ENCODE measurements at regions not wholly inside any gene's neighbourhood (a gene's known extent, or its start where the extent isn't known, plus 50 kb on each side); places are given as distances from the start of the nearest gene placed in this dataset.

DNA sequence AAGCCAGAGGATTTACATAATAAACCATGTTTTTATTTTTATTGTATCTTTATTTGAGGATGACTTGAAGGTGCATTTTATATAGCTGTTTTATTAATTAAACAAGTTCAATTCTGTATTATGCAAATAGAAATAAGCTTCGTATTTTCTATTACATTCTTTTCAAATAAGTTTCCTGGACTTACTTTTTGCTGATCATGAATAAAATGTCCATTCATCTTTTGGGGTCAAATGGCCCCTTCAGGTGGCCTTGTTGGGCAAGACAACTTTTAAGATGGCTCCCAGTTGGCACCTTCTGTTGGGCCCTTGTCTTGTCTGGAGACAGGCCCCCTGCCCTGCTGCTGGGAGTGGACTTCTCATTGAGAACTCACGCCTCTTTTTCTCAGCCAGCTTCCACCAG, 654.6 kb upstream of the NOX3 start:
- no peak for ATAC-seq
- intact Hi-C loops (cut with DNase I): no loop called here
- DNase-seq (ENCODE audit: missing footprints): no peak

DNA sequence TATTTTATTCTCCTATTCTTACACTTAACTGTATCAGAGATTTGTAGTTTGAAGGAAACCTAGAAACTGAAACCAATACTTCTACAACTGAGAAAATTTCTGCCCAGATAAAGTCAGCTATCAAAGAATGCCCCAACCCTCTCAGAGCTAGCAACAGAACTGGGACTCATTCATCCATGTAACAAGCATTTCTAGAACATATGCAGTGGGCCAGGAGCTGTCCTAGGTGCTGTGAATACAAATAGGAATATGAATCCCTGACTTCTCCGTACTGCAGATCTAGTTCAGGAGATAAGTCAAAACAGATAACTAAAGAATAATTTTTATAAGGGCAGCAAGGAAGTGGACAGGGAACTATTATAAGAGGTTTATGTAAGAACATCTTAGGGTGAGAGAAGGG, 654.1 kb upstream of the NOX3 start:
- no peak for ATAC-seq
- no peak for DNase-seq (ENCODE audit: missing footprints)
- intact Hi-C loops (cut with DNase I): no loop called here

DNA sequence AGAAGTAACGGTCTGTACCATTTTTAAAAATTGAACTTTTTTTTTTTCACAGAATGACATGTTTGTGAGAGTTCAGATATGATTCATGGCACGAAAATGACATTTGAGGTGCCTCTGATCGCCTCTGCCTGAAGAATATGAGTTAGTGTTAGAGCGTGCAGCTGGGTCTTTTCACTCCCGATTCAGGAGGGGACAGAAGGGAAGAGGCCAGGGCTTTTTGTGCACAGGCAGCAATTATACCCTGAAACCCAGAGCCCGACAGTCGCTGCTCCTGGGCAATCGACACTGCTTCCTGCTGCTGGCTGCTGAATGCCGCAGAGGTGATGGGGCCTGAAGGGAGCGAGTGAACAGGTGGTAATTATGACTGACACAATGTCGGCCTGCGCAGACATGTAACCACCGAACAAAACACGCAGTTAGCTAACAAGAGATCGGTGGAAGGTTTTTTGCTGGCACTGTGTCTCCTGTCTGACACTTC, 652.0 kb upstream of the NOX3 start:
- no peak for ATAC-seq
- intact Hi-C loops (cut with DNase I): no loop called here

DNA sequence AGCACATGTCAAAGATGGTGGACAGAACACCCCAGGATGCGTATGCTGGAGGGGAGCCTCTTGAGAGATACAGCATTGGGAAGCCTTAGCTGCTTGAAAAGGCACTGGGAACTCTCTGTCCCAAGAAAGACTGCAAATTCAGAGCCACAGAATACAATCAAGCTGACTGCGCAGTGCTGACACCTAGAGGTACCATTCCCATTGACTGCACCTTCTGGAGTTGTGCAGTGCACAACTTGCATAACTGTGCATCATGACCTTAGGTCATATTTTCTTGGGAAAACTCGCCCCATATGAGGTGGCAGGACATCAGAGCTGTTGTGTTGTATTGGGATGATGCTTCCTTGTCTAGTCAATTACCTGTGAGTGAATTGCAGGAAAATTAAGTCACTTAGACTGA, 646.5 kb upstream of the NOX3 start:
- DNase-seq (ENCODE audit: missing footprints) (no peak), ATAC-seq (no peak)
- intact Hi-C loops (cut with DNase I): no loop called here

More for the DNA sequence above, 652.0 kb upstream of the NOX3 start:
- DNase-seq (ENCODE audit: missing footprints): no peak

DNA sequence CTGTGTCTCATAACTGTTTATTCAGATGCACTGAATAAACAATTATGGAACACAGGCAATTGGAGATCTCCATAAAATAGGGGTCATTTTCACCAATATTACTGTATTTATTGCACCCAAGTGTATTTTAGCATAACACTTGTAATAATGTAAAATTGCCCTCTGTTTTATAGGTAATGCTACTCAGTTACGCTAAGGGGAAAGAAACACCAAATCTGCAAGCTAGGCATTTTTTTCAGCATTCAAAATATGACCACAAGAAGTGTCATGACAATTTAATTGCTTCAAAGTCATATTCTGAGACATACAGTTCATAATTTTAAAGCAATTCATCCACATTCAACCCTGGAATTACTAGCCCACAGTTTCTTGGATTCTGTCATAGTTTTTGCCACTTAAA, 643.2 kb upstream of the NOX3 start:
- ATAC-seq (no peak), DNase-seq (ENCODE audit: missing footprints) (no peak)
- intact Hi-C loops (cut with DNase I): no loop called here

DNA sequence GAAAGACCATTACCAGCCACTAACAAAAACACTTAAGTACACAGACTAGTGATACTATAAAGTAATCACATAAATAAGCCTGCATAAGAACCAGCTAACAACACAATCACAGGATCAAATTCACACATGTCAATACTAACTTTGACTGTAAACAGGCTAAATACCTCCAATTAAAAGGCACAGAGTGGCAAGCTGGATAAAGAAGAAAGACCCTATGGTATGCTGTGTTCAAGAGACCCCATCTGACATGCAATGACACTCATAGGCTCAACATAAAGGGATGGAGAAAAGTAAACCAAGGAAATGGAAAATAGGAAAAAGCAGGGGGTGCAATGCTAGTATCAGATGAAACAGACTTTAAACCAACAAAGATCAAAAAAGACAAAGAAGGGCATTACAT, 631.8 kb upstream of the NOX3 start:
- intact Hi-C loops (cut with DNase I): no loop called here
- no peak for ATAC-seq
- no peak for DNase-seq (ENCODE audit: missing footprints)

DNA sequence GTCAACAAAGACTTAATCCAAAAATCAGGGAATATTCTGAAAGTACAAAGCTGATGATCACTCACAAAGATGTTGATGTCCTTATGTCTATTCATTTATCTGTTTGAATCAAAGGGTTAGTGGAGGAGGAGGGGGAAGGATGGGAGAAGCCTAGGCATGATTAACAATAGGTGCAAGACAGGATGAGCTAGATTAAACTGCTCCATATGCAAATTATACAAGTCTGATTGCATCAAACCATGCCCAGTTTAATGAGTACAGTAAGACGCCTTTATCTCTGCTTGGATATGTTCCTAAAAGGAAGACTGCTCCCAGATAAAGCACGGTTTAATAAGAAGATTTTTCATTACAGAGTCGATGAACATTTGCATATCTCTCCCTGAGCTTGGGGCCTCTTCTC, 626.4 kb upstream of the NOX3 start:
- ATAC-seq: no peak
- intact Hi-C loops (cut with DNase I): no loop called here
- no peak for DNase-seq (ENCODE audit: missing footprints)

DNA sequence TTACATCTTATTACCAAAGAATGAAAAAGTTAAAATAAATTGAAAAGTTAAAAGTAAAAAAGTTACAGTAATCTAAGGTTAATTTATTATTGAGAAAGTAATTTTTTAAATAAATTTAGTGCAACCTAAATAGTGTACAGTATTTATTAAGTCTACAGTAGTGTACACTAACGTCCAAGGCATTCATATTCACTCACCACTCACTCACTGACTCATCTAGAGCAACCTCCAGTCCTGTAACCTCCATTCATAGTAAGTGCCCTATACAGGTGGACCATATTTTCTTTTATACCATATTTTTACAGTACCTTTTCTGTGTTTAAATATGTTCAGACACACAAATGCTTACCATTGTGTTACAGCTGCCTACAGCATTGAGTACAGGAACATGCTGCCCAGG, 624.7 kb upstream of the NOX3 start:
- DNase-seq (ENCODE audit: missing footprints): no peak
- no peak for ATAC-seq
- intact Hi-C loops (cut with DNase I): no loop called here

DNA sequence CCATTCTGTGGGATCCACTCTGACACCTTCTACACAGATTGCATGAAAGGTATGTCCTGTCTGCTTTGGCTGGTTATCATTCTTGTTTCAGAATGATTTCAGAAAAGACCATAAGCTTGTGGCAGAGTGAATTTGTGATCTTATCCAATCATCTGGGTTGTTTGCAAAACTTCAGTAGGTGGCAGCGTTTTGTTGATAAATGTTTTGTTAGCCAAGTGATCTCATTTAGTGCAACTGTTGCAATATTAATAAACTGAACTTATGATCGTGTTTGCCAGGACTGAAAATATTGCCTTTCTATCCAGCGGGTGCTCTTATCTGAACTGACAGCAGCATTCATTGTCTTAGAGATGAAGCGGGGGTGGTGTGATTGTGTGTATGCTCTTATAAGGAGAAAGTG, 613.2 kb upstream of the NOX3 start:
- DNase-seq (ENCODE audit: missing footprints) (no peak), ATAC-seq (no peak)
- intact Hi-C loops (cut with DNase I): no loop called here

DNA sequence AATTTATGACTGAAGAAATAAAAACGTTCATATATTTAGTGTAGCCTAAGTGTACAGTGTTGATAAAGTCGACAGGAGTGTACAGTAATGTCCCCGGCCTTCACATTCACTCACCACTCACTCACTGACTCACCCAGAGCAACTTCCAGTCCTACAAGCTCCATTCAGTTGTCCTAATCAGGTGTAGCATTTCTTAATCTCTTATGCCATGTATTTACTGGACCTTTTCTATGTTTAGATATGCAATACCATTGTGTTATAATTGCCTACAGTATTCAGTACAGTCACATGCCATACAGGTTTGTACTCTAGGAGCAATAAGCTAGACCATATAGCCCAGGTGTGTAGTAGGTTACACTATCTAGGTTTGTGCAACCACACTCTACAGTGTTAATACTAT, 610.2 kb upstream of the NOX3 start:
- ATAC-seq (no peak), DNase-seq (ENCODE audit: missing footprints) (no peak)
- intact Hi-C loops (cut with DNase I): no loop called here

DNA sequence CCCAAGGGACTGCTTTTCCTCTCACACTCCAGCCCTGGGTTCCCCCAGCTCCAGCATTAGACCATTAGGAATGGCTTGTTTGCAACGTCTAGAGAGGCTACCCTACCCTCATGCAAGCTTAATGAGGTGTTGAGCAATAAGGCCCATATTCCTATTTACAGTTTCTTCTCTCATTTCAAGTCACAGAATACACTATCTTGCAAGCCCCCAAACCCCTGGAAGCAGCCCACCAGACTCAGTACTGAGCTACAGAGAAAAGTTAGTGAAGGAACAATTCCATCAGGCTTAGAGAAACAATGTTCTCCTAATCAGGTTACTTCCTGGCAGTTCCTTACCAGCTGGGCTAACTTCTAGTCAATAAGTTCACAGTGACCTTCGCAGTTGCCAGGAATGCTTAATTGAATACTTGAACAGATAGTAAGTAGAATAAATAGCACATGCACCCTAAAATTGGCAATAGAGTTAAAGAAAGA, 606.5 kb upstream of the NOX3 start:
- intact Hi-C loops (cut with DNase I): no loop called here
- ATAC-seq (peak; percentile 52), DNase-seq (ENCODE audit: missing footprints) (no peak)

DNA sequence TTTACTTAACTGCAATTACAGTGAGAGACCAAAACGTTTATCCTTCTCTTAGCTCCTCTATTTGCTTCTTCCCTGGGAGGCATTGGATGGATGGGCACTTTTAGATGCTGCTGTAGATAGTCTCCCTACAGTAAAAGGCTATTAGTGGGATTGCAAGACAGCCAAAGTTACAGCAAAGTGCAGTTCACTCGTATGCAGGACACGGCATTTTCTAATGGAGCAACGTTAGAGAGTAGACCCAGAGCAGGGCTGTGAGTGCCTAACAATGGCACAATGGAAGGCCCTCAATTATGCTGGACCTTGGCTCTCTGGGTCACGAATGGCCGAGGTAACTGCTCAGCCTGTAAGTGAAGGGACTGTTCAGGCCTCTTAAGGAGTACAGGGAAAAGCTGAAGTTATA, 605.8 kb upstream of the NOX3 start:
- ATAC-seq (no peak), DNase-seq (ENCODE audit: missing footprints) (no peak)
- intact Hi-C loops (cut with DNase I): no loop called here

DNA sequence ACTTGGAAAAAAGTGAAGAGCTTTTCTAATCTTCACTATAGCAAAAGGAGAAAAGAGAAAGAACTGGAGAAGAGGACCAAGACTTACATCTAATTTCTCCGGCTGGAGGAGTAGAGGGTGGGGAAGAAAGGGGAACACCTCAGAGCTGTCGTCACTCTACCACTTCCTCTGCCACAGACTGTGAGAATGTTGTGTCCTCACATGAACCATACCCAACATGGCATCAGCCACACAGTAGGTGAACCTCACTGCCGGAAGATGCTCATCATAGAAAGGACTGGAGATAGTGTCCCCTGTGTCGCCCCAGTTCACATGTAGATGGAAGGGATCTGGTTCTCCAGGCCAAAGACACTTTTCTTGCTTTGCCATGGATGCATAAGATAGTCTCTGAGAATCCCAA, 604.4 kb upstream of the NOX3 start:
- DNase-seq (ENCODE audit: missing footprints) (no peak), ATAC-seq (no peak)
- intact Hi-C loops (cut with DNase I): no loop called here

DNA sequence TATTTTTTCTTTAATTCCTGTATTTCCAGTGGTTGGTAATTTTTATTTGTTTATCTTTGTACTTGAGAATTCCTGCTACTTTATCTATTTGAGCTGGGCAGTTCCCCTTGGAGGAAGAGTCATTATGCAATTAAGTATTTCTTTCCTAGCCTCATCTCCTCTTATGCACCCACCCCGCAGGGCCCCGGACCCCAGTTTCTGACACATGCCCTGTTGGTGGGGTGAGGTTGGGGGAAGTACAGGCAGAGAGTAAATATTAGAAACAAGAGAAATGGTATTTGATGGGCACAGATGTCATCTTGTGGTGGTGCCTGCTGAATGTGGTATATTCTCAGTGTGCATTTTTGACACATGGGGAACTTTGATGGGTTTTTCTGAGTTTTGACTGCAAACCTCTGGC, 602.7 kb upstream of the NOX3 start:
- ATAC-seq (no peak), DNase-seq (ENCODE audit: missing footprints) (peak; percentile 62)
- intact Hi-C loops (cut with DNase I): no loop called here

DNA sequence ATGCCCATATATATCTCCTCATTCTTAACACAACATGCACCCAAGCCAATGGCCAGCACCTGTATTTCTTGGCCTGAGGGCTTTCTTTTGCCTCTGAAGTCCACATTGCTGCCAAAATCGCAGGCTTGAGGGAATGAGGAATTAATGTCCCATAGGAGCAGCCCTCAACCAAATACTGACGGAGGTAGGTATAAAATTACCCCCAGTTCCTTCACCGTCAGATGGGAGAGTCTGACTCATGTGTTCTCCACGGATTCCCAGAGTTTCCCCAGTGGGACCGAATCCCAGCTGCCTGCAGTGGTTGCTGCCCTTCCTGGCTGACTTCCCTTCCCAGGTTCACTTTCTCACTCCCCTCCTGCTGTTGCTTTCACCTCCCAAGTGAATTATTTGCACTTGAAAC, 602.2 kb upstream of the NOX3 start:
- intact Hi-C loops (cut with DNase I): no loop called here
- ATAC-seq (no peak), DNase-seq (ENCODE audit: missing footprints) (no peak)

DNA sequence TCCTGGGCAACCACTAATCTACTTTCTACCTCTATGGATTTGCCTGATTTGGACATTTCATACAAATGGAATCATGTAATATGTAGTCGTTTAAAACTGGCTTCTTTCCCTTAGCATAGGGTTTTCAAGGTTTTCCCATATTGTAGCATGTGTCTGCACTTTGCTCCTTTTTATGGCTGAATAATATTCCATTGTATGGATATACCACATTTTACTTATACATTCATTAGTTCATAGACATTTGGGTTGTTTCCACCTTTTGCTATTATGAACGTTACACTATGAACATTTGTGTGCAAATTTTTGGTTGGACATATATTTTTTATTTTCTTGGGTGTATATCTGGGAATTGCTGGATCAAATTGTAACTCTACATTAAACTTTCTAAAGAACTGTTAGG, 600.4 kb upstream of the NOX3 start:
- intact Hi-C loops (cut with DNase I): no loop called here
- ATAC-seq (no peak), DNase-seq (ENCODE audit: missing footprints) (no peak)

DNA sequence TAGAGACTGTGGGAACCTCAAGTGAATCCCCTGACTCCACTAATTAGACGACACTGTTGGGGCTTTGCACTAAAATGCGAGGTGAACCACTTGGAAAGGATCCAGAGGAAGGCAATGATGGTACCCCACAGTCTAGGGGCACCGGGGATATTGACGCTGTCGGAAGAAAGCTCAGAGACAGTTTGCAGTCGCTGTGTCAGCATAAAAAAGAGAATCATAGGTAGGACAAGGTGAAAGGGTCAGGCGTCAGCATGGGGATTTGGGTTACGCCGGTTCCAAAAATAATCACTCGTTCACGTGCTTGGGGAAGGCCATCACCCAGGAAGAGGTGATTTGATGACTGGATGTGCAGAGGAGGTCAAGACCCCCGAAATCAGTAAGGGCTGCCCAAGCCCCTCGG, 598.0 kb upstream of the NOX3 start:
- DNase-seq (ENCODE audit: missing footprints) (no peak), ATAC-seq (no peak)
- intact Hi-C loops (cut with DNase I): no loop called here

DNA sequence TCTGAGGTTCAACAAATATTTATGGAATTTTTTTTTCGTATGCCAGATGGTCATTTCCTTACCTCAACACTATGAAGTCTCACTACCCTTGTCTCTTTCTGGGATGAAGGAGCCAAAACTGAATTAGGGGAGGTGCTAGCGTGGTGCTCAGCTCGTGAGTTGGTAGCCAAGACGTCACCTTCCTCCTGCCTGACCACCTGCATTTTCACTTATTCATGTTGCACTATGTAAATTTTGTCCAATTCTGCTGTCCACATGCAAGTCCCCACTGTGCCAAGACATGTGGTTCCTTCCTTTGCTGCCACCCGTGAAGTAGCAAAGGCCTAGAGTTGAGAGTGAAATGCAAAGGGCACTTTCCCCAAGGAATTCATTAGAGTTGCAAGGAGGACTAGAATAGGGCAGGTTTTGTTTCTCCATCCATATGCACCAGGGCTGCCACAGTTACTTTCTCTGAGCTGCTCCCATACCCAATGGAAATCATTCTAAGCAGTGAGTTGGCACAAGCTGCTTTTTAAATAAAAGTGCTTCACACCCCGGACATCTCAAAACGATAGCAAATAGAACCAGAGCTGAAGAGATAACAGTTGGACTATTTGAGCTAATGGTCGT, 591.3 kb upstream of the NOX3 start:
- DNase-seq (ENCODE audit: missing footprints) (no peak), ATAC-seq (no peak)
- intact Hi-C loops (cut with DNase I): no loop called here

DNA sequence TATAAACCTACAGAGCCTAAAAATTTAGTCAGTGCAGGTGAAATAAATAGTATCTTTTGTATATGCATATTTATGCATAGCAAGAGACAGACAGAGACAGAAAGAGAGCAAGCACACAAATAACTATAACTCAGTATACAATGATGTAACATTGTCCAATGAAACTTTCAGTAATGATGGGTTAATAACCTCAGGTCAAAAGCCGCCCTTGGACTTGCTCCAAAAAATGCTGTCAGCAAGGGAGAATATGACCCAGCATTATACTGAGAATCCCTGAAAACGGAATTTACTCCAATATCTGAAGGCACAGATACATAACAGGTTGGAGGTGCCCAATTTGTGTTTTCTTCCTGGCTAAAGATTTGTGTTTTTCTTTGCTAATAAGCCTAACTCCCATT, 590.6 kb upstream of the NOX3 start:
- DNase-seq (ENCODE audit: missing footprints): no peak
- intact Hi-C loops (cut with DNase I): no loop called here
- no peak for ATAC-seq

DNA sequence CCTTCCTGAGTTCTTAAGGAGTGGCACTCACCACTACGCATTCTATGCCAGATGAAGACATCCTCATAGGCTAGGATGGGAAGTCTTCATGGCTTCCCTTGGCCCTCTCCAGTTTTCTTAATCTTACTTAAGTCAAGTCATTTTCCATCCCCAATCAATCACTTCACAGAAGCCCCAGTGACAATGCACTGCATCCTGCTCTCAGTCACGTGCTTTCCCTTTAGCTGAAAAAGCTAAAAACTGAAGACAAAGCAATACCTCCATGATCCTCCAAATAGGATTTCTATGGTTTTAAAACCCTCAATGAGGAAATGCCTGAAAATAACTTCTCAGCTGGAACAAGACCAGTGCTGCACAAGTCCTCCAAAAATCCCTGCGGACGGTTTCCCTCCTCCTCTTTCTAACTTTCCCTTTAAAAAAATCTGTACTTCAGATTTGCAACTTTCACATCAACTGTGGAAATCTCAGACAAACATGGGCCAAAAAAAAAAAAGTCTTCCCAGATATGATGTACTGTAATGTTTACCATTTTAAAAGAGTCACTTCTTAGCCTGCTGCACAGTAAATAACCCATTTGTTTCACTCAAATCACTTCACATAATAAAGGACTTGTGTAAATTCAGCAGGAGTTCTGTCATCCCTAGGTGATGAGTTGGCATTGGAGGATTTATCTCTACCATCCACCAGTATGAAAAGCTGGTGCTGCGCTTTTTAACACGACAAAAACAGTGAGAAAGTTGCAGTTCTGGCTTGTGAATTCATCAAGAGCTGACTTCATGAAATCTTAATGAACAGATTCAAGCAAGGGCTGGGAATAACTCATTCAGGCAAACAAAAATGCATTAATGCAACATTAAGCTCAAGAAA, 590.0 kb upstream of the NOX3 start:
- ATAC-seq: no peak
- intact Hi-C loops (cut with DNase I): no loop called here
- no peak for DNase-seq (ENCODE audit: missing footprints)

DNA sequence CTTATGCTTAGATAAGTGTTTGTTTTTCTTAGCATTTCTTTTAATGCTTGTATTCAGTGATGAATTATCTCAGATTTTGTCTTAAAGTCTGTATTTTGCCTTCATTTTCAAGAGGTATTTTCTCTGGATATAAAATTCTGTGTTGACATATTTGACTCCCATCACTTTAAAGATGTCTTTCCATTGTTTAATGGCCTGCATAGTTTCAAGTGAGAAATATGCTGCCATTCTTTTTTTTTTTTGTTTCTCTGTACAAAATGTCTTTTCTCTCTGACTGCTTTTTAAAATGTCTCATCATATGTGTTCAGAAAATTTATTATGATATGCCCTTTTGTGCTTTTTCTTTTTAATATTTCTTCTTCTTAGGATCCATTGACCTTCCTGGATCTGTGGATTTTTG, 578.0 kb upstream of the NOX3 start:
- intact Hi-C loops (cut with DNase I): no loop called here
- no peak for ATAC-seq
- no peak for DNase-seq (ENCODE audit: missing footprints)

Measured in Right ventricle myocardium inferior (tissue), 1 donor.